SK-N-SH (cell line): ENCODE measurements at regions not wholly inside any gene's neighbourhood (a gene's known extent, or its start where the extent isn't known, plus 50 kb on each side); places are given as distances from the start of the nearest gene placed in this dataset.

Source experiments
- CTCF ChIA-PET: fragments of 300-600, 350-600 bp; formaldehyde crosslinking; extraction: SDS; loops from one replicate; lab custom pipeline; 2021; lab: Yijun Ruan, JAX
- POLR2A ChIA-PET: fragments of 350-600 bp; sonication (Branson Sonifier 250); formaldehyde crosslinking; extraction: SDS; loops from one replicate; lab custom pipeline; 2020; ENCODE audit warnings: antibody characterized with exemption, inconsistent platforms; lab: Yijun Ruan, JAX
- DNase-seq: peaks from one replicate; pipeline ENCODE4 v3.0.0; 2012
- H2AFZ ChIP-seq: fragments of 200-600 bp; sonication (generic); 2 replicates; pipeline ENCODE4 v1.8.1; 2016; ENCODE audit warnings: antibody characterized with exemption, mild to moderate bottlenecking, low read depth
- H3F3A ChIP-seq: fragments of 200-600 bp; sonication (generic); replicated peaks from 2 replicates; pipeline ENCODE3; 2016; ENCODE audit warnings: antibody characterized with exemption, mild to moderate bottlenecking; ENCODE audit not compliant: insufficient read depth
- H3K27ac ChIP-seq, 2 experiments: fragments of 200-500 bp in 1 of 2; fragments of 200-600 bp in 1 of 2; sonication (Bioruptor generic) in 1 of 2; sonication (generic), shearing (Covaris generic) in 1 of 2; 2 replicates each; pipeline versions ENCODE4 v1.5.1 to v1.6.1; 2014 to 2016; ENCODE audit warnings: low read depth in 2 of 2, inconsistent platforms in 1 of 2, low read length in 1 of 2, mild to moderate bottlenecking in 1 of 2, mixed read lengths in 1 of 2
- H3K27me3 ChIP-seq: fragments of 200-600 bp; sonication (generic), shearing (Covaris generic); 2 replicates; pipeline ENCODE4 v1.6.1; 2016; ENCODE audit warnings: mixed run types; ENCODE audit not compliant: insufficient read depth
- H3K36me3 ChIP-seq, 2 experiments: fragments of 200-500 bp in 1 of 2; fragments of 200-600 bp in 1 of 2; sonication (Bioruptor generic) in 1 of 2; sonication (generic) in 1 of 2; replicated peaks in 1 of 2; 2 replicates each; pipeline versions ENCODE3 to v1.5.1; 2014 to 2016; ENCODE audit warnings: low read length in 1 of 2, mild to moderate bottlenecking in 1 of 2; ENCODE audit not compliant: insufficient read depth in 2 of 2, control insufficient read depth in 1 of 2
- H3K4me1 ChIP-seq, 2 experiments: fragments of 200-500 bp in 1 of 2; fragments of 200-600 bp in 1 of 2; sonication (Bioruptor generic) in 1 of 2; sonication (generic), shearing (Covaris generic) in 1 of 2; 2 replicates each; pipeline versions ENCODE4 v1.5.1 to v1.6.1; 2014 to 2016; ENCODE audit warnings: low read depth in 1 of 2, low read length in 1 of 2, mixed run types in 1 of 2; ENCODE audit not compliant: insufficient read depth in 2 of 2, control insufficient read depth in 1 of 2
- H3K4me2 ChIP-seq: fragments of 200-600 bp; sonication (generic), shearing (Covaris generic); 2 replicates; pipeline ENCODE4 v1.6.1; 2017; ENCODE audit warnings: mixed run types
- H3K4me3 ChIP-seq, 2 experiments: fragments of 200-500 bp in 1 of 2; fragments of 200-600 bp in 1 of 2; sonication (Bioruptor generic) in 1 of 2; sonication (generic), shearing (Covaris generic) in 1 of 2; 2 replicates each; pipeline versions ENCODE4 v1.5.1 to v1.8.1; 2014 to 2016; ENCODE audit warnings: low read depth in 2 of 2, inconsistent platforms in 1 of 2, low read length in 1 of 2, mild to moderate bottlenecking in 1 of 2, mixed read lengths in 1 of 2, moderate library complexity in 1 of 2
- H3K79me2 ChIP-seq: fragments of 200-600 bp; sonication (generic); 2 replicates; pipeline ENCODE4 v1.8.1; 2017; ENCODE audit warnings: mild to moderate bottlenecking; ENCODE audit not compliant: insufficient read depth
- H3K9ac ChIP-seq: fragments of 200-600 bp; sonication (generic); 2 replicates; pipeline ENCODE4 v1.6.1; 2017; ENCODE audit warnings: mixed run types
- H3K9me2 ChIP-seq: fragments of 200-600 bp; sonication (generic); 2 replicates; pipeline ENCODE4 v1.6.1; 2017; ENCODE audit warnings: mixed run types
- H3K9me3 ChIP-seq: fragments of 200-600 bp; sonication (generic); 2 replicates; pipeline ENCODE4 v1.6.1; 2017; ENCODE audit warnings: mixed run types, mild to moderate bottlenecking, moderate library complexity
- H4K20me1 ChIP-seq: fragments of 200-600 bp; sonication (generic); 2 replicates; pipeline ENCODE4 v1.6.1; 2017; ENCODE audit warnings: mild to moderate bottlenecking, mixed run types; ENCODE audit not compliant: insufficient read depth
- EP300 ChIP-seq, 2 experiments: IDR thresholded peaks; 2 replicates each; pipeline versions ENCODE4 v1.4.0 to v1.6.1; 2012; ENCODE audit warnings: borderline replicate concordance in 1 of 2, low read depth in 1 of 2, low read length in 1 of 2
- EZH2phosphoT487 ChIP-seq: fragments of 200-600 bp; sonication (generic); IDR thresholded peaks from 2 replicates; pipeline ENCODE4 v1.6.1; 2017; ENCODE audit warnings: low read depth, mixed run types, mild to moderate bottlenecking, antibody characterized with exemption, moderate library complexity, borderline replicate concordance
- FOXJ3 ChIP-seq: sonication (generic); formaldehyde crosslinking; IDR thresholded peaks from 2 replicates; pipeline ENCODE4 v1.5.1; 2020; ENCODE audit warnings: mild to moderate bottlenecking, missing genetic modification reagents
- FOXM1 ChIP-seq: IDR thresholded peaks from 2 replicates; pipeline ENCODE4 v1.4.0; 2012; ENCODE audit warnings: low read depth, mild to moderate bottlenecking
- JUND ChIP-seq: IDR thresholded peaks from 2 replicates; pipeline ENCODE4 v1.4.0; 2012
- MAX ChIP-seq: IDR thresholded peaks from 2 replicates; pipeline ENCODE4 v1.4.0; 2012; ENCODE audit warnings: low read depth
- MEF2A ChIP-seq: IDR thresholded peaks from 2 replicates; pipeline ENCODE4 v1.4.0; 2012; ENCODE audit warnings: low read depth, borderline replicate concordance
- MXI1 ChIP-seq: IDR thresholded peaks from 2 replicates; pipeline ENCODE4 v1.6.1; 2012; ENCODE audit warnings: mild to moderate bottlenecking, low read depth, low read length, improper control_type of control experiment
- NFIC ChIP-seq: IDR thresholded peaks from 2 replicates; pipeline ENCODE4 v1.4.0; 2012; ENCODE audit warnings: borderline replicate concordance
- PBX3 ChIP-seq: IDR thresholded peaks from 2 replicates; pipeline ENCODE4; 2012
- RXRA ChIP-seq: IDR thresholded peaks from 2 replicates; pipeline ENCODE4 v1.4.0; 2012; ENCODE audit warnings: low read depth, mild to moderate bottlenecking, borderline replicate concordance
- ZBTB33 ChIP-seq: IDR thresholded peaks from 2 replicates; pipeline ENCODE4 v1.4.0; 2012; ENCODE audit warnings: low read depth, borderline replicate concordance
- WGBS: methylation state at CpG from one replicate; pipeline ENCODE4 v1.1.6; 2017; ENCODE audit warnings: low lambda C conversion rate; 5-methylcytosine and 5-hydroxymethylcytosine counted together

- H3K36me3 ChIP-seq = no peaks in the 10 kb centered on the region
- H3K9me2 ChIP-seq = no peaks in the 10 kb centered on the region
- H3K79me2 ChIP-seq = no peaks in the 10 kb centered on the region
- H3K4me1 ChIP-seq = no peaks in the 10 kb centered on the region
- DNase-seq = no peak
- no peak overlapping the region for H2AFZ ChIP-seq
- no peak overlapping the region for H3K4me3 ChIP-seq
- no peak overlapping the region for H3K27ac ChIP-seq
- H3K4me2 ChIP-seq = no peak overlapping the region
- CTCF ChIA-PET = interaction anchor here (1.4 kb wide), 1 partner anchor 268 kb away, joined by 3 read pairs; no protein-coding TSS in a partner anchor
- no peak for TF ChIP-seq NFIC
- no peaks in the 10 kb centered on the region for H3K9me3 ChIP-seq
- WGBS = 20% methylated on average over 4 of the region's 4 CpGs
- H4K20me1 ChIP-seq = no peaks in the 10 kb centered on the region
- no peaks in the 10 kb centered on the region for H3F3A ChIP-seq
- no peak overlapping the region for H3K9ac ChIP-seq
- POLR2A ChIA-PET = no interaction called here
- no peaks in the 10 kb centered on the region for H3K27me3 ChIP-seq
Observed at GRCh38 chr3:40853474-40853873, 328.7 kb downstream of the ZNF621 start.

- Histone ChIP-seq H3K36me3 (no peaks in the 10 kb centered on the region), H3K27ac (no peak overlapping the region), H3K9me2 (no peaks in the 10 kb centered on the region), H3K79me2 (no peaks in the 10 kb centered on the region), H3K4me1 (no peaks in the 10 kb centered on the region), H3K9me3 (no peaks in the 10 kb centered on the region), H3K4me3 (no peak overlapping the region), H3K4me2 (no peak overlapping the region), H2AFZ (no peak overlapping the region), H3F3A (no peaks in the 10 kb centered on the region), H4K20me1 (no peaks in the 10 kb centered on the region), H3K27me3 (no peaks in the 10 kb centered on the region), H3K9ac (no peak overlapping the region)
- CTCF ChIA-PET = interaction anchor here (1.6 kb wide), 1 partner anchor 13 kb away, joined by 3 read pairs; no protein-coding TSS in a partner anchor
- 13% methylated on average over 1 of the region's 1 CpG for WGBS
- POLR2A ChIA-PET = no interaction called here
- TF ChIP-seq MAX = no peak
- no peak for TF ChIP-seq FOXJ3 (CRISPR knock-in tag)
- no peak for TF ChIP-seq JUND
- no peak for DNase-seq
Observed at GRCh38 chr3:40855871-40856270, 331.1 kb downstream of the ZNF621 start.

- CTCF ChIA-PET = no interaction called here
- Histone ChIP-seq H3K79me2 (no peaks in the 10 kb centered on the region), H3K9ac (no peak overlapping the region), H3K27me3 (no peaks in the 10 kb centered on the region), H3K27ac (no peak overlapping the region), H3K4me3 (no peak overlapping the region), H3K9me2 (no peaks in the 10 kb centered on the region), H3K4me2 (no peak overlapping the region), H4K20me1 (no peaks in the 10 kb centered on the region), H3K9me3 (0 out of 2 replicates have a peak, but pooled peaks cover 5% of the 10 kb centered on the region), H3K4me1 (no peaks in the 10 kb centered on the region), H2AFZ (no peak overlapping the region), H3K36me3 (no peaks in the 10 kb centered on the region), H3F3A (no peaks in the 10 kb centered on the region)
- DNase-seq = no peak
- POLR2A ChIA-PET = no interaction called here
- 45% methylated on average over 7 of the region's 7 CpGs for WGBS
- TF ChIP-seq PBX3 (no peak), EP300 (IDR thresholded peaks at IDR 0.05; ENCODE audit: borderline replicate concordance in 1 of 2, low read depth in 1 of 2, low read length in 1 of 2) (no peak), RXRA (no peak), ZBTB33 (no peak), JUND (no peak), EZH2phosphoT487 (no peak), MXI1 (no peak), NFIC (no peak), FOXM1 (no peak), MEF2A (no peak)
Observed at GRCh38 chr3:40858364-40859115, 333.8 kb downstream of the ZNF621 start.
